GM19468 (cell line): ENCODE measurements at regions not wholly inside any gene's neighbourhood (a gene's known extent, or its start where the extent isn't known, plus 50 kb on each side); places are given as distances from the start of the nearest gene placed in this dataset.

Source experiments
- ATAC-seq: cut with Tn5 transposase; IDR thresholded peaks from one replicate; pipeline ENCODE4 v1.9.1; 2021; ENCODE audit warnings: mild to moderate bottlenecking, moderate library complexity, moderate number of reproducible peaks; ENCODE audit not compliant: unreplicated experiment; ENCODE audit errors: extremely low read depth

DNA sequence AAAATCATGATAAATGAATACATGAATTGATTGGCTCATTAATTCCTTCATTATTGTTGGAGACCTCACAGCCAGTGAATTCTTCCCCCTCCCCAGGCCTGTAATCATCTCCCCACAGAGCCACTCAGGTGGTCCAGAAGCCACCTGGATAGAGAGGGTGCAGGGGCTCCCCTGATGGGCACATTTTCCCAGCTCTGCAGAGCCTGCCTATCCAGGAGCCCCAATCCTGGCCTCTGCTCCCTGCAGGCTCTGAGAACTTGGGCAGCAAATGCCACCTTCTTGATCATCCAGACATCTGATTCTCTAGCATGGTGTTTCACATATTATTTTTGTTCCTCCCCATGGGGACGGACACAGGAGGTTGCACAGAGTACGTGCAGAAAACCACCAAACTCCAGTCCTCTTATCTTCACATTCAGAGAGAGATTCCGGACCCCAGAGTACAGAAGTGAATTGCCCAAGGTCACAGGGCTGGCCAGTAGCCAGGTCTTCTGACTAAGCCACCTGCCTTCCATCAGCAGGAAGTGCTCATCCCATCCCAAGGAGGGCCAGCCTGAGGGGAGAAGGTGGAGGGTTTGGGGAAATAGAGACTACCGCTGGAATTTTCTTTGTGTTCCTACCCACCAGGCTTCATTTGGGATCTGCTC is 348.0 kb downstream of the BUD13 start:
- ATAC-seq = no peak

DNA sequence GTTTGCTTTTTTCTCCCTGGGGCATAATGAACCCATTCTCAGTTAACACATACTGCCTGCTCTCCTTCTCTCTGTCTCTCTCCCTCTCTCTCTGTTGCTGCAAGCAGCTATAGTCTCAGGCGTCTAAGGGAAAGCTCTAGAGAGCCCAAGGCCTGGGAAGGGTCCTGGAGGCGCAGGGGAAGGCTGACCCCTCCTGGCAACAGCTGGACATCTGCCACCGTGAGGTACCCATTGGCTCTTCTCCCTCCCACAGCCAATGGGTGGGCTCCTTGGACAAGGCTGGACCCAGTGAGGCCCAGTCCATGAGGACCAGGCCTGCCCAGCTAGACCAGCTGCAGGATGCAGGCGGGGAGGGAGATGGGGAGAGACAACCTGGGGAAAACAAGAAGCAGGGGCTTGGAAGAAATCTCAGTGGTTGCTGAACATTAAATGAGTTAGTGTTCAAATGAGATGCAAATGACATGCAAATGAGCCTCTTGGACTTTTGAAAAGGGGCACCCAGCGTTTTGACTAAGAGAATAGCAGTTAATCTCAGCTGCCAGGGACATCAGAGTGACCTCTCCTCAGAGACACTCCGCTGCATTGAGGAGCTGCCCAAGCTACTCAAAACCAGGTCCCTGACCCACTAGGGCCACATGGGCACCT is 349.7 kb downstream of the BUD13 start:
- ATAC-seq = no peak

DNA sequence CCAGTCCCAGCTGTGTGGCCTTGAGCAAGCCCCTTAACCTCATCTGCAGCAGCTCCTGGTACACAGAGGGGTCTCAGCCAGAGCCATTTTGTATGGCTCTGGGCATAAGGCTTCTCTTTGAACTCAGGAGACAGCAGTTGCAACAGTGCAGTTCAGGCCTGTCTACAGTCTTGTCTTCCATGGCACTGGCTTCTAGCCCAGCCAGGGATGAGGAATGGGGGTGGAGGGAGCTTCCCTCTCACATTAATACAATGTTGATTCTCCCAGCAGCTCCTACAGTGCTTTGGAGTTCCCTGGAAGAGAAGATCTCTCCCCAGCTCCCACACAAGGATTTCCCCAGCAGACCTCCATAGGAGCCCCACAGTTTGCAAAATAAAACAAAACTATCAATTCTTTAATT is 350.2 kb downstream of the BUD13 start:
- no peak for ATAC-seq

DNA sequence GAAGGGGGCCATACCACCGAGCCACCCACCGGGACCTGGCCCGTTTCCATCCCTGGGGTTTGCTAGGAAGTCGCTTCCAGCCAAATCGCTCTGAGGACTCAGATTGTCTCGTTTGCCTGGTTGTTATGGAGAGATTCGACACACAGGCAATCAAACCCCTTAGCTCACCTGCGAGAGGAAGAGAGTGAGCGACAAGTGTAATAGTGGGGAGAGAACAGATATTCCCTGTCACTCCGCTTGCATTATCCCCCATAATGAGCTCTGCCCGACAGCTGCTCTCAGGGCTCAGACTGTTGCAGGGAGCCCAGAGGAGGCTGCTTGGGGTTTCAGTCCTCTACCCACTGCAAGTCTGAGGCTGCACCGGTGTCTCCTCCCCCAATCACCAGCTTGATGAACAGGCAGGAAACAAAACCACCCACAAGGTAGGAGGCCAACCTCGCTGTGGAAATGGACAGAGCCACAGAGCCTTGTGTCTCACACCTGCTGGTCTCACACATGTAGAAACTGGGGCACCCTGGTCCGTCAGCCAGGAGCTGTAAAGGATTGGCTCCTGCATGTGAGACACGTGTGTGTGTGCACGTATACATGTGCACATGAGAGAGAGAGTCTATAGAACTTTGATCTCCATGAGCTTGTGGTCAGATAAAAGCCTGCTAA is 351.1 kb downstream of the BUD13 start:
- ATAC-seq = no peak

DNA sequence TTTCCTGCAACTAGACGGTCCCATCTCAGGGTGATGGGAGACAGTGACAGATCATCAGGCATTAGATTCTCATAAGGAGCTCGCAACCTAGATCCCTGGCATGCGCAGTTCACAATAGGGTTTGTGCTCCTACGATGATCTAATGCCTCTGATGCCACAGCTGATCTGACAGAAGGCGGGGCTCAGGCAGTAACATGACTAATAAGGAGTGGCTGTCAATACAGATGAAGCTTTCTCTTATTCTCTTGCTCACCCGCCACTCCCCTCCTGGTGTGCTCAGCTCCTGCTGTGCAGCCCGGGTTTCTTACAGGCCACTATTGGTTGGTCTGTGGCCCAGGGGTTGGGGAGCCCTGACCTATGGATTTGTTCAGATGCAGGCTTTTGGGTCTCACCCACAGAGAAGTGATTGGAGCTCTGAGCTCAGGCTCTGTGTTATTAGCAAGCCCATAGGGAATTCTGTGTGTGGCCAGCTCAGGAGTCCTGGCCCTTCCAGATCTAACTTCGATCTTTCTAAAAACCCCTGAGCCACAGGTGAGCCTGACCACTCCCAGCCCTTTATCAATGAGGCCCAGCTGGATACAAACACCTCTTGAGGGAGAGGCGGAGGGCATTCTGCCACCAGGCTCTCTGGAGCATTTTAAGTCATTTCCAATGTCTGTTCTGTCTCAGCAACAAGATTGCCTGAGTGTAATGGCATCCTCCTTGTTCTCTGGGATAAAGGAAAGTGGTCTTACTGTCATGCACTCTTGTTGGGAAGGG is 351.8 kb downstream of the BUD13 start:
- no peak for ATAC-seq

DNA sequence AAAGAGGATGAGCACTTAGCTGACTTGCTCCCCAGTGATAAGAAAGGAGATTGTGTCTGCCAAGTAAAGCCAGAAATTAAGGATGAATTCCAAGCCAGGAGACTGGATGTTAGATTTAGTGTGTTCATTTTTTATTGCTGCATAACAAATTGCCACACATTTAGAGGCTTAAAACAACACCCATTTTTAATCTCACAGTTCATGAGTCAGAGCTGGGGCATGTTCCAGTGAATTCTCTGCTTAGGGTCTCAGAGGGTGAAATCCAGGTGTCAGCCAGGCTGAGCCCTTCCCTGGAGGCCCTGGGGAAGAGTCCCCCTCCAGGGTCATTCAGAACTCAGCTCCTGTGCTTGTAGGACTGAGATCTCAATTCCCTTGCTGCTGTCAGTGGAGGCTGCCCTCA is 352.8 kb downstream of the BUD13 start:
- no peak for ATAC-seq

DNA sequence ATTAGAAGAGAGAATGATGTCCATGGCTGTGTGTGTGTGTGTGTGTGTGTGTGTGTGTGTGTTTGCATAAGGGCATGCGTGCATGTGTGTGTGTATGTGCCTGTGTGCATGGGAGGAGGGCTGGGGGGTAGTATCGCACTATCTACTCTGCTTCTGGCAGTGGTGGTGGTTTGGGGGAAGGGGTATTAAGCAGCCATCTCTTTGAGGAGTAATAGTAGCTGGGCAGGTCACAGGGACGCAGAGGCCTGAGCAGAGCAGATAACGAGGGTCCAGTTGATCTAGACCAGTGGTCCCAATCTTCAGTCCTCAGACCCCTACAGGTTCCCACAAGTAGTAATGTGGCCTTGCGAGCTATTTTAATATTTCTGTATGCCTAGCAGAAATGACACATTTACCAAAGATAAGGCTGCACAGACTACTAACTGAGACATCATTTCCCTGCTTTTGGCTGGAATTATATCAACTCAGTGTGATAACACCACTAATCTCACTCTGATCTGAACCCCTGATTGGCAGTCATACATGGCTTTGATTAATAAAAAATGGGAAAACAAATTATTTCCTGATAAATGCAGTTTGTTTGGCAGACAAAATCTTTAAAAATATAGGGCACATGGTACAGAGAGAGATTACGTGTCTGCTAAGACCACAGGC is 354.3 kb downstream of the BUD13 start:
- ATAC-seq = no peak

DNA sequence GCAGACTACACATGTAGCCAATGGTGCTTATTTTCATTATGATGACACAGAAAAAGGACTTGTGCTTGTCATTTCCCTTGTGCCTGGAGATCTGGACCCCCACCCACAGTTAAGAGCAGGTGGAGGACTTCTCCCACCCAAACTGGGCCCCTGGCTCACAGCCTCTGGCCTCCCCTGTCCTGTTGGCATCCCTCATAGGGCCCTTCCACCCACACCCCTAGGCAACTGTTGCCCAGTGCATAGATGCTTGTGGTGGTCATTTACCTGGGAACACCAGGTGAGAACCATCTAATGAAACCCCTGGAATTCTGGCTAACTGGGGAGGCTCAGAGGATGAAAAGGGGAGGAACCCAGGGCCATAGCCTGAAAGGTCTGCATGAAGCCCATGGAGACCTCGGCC is 355.9 kb downstream of the BUD13 start:
- no peak for ATAC-seq

DNA sequence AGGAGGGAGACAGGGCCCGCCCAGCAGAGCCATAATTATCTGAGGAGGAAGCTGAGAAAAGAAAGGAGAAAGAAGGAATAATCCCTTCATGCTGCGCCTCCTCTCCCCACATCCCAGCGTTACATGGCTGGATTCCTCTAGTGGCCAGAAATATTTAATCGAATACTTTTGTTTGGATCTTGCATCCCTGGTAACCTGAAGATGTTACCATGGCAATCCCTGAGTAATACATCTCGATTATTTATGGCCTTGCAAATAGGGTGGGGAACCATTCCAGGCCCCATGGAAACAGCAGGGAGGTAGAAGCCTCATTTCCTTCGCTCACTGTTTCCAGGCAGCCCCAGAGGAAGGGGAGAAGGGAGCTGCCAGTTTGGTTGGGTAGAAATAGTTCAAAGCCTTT is 357.7 kb downstream of the BUD13 start:
- ATAC-seq = no peak

DNA sequence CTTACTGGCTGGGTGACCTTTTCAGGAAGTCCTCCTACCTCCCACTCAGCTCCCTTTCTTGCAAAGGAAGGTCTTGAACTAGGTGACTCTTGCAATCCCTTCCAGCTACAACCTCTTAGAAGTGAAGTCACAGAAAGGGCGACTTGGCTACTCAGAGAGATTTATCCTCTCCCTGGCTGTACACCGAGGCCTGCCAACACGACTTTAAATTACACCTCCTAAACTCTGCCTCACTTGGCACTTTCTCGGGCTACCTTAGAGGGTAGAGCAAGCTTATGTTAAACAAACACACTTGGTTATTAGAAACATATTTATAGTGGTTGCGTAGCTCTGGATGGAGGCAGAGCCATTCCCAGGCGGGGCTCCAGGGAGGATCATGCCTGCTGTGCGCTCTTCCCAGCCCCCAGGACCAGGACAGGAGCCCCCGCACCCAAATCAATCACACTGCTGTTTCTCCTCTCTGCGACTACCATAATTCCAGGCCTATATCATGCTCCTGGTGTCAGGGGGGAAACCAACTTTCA is 358.4 kb downstream of the BUD13 start:
- no peak for ATAC-seq

DNA sequence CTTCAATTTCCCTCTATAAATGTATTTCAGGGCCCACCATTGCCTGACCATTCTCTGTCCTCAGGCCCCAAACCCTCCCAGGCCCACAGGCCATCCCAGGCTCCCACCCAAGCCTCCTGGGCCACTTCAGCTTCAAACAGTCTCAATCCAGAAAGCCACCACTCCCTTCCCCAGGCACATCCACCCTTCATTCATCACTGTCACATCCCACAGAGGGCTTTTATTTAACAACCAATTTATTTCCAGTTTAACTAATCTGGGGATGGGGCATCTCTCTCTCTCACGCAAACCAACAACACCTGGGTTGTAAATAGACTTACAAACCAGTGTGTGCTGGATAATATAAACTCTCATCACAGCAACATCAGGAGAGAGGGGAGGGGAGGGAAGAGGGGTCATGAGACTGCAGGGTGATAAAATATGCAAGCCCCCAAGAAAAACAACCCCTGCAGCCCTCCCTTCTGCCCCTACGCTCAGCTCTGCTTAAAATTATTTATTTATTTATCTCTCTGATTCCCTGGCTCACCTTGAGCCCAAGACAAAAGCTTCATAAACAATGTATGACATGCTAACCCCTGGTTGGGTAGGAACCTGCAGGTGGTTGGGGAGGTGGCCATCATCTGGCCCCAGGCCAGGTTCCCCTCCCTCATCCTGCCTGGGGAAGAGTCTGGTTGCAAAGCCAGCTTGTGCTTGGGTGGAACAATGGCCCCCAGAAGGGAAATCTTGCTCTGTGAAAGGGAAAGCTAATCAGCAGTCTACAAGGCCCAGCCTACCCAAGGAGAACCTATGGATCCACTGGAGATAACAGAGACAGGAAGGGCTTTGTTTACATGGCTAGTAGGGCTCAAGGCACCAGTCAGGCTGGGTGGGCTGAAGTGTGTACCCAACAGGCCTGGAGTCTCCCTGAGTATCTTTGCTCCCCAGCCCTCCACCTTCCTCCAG is 359.2 kb downstream of the BUD13 start:
- ATAC-seq = no peak

DNA sequence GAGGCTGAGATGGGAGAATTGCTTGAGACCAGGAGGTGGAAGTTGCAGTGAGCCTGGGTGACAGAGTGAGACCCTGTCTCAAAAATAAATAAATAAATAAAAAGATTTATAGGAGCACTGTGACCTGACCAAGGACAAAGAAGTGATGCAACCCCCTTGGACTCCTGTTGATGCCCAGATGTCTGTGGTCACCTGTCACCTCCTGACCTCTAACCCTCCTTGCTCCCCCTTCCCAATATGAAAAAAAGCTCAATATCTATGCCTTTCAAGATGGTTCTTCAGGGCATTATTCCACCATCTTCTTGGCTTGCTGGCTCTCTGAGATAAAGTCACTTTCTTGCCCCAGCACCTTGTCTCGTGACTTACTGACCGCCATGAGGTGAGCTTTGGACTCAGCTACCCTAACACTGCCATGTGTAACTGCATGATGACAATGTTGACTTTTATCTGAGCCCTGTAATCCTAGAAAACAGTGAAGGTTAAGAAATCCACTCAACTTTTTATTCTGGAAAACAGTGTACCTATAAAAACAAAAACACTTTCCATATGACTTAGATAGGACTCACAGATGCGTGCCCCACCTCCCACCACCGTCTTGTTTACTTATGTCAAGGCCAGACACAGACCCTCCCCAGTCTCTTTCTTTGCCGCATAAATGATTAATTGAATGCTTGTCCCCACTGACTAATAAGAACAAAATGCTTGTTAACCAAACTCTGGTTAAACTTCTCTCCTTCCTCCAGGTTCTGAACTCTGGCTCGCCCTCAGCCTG is 360.5 kb downstream of the BUD13 start:
- ATAC-seq = no peak

DNA sequence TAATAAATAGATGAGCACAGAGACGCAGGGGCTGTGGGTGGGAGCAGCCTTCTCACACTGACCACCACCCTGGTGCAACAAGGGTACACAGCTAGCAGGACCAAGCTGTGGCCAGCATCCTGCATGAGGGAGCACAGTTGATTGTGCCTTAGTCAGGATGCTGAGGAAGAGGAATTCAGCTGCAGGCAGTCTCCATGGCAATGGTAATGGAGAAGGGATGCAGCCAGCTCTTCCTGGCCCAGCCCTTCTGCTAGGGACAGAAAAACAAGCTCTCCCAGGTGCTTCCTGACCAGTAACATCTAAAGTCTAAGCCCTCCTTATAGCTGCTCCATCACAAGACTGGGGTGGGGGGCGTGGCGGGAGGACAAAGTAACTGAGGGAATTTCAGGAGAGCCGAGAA is 363.5 kb downstream of the BUD13 start:
- ATAC-seq = no peak

DNA sequence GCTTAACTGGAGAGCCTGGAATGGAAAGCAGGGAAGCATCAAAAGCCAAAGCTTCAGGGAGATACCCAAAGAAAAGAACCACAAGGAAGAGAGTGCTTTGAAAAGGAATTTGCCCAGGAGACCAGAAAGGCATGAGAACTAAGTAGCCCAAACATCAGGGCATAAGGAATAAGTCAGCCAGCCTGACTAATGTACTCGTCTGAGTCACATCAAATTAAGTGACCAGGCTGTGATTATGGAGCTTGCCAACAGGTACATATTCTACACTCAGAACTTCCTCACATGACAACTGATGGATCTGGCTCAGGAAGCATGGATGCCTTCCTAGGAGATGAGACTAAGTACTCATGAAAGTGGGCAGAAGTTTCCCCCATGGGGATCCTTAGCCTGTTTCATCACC is 366.7 kb downstream of the BUD13 start:
- ATAC-seq = no peak

DNA sequence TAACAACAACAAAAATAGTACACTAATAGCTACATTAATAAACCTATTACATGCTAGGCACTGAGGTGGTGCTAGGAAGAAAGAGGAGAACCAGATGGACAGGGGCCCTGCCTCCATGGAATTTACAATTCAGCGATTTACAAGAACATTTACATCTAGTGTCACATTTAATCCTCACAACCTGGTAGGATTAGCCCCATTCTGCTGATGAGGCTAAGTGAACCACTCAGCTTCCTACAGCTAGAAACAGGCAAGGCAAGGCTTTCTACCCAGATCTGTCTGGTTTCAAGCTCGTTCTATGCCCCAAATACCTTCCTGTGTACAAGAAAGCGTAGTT is 368.4 kb downstream of the BUD13 start:
- no peak for ATAC-seq

DNA sequence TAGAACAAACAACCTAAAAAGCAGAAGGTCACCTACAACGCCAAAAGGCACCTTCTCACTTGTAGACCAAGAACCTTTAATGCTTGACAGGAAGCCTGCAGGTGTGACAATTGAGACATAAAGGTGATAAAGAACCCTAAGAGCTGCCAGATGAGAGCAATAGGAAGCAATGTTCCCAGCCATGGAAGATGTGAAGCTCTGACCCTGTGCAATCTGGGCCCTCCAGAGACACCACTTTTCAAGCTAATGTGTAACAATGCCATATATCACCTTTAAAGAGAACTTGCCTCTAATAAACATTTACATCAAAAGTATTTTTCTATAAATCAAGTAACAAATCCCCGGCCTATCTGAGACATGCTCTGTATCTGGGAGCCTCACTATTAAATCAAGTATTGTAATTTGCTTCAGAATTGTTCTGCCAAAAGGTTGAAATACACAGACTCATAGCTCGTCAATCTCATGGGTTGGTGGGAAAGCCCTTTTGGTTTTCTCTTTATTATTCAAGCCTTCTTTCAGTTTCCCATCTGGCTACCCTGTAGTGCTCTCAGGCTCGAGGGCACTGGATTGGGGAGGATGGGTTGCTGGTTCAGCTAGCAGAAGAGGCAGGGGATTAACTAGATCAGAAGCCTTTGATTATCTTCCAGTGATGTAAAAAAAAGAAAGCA is 368.9 kb downstream of the BUD13 start:
- no peak for ATAC-seq

DNA sequence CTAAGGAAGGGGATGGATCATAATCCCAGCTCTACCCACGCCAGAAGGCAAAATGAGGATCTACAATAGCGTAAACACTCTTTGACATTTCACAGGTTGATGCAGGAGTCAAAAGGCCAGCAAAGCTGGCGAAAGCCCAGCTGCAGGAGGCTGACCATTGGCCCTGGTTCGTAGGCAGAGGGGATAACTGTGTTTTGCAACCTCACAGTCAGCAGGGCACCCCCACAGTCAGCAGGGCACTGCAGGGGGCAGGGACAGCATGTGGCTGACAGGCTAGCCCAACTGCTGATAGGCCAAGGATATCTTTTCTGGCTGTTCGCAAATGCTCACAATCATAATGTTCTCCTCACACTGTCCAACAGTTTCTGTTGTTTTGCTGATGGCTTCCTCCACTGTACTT is 372.7 kb downstream of the BUD13 start:
- no peak for ATAC-seq

DNA sequence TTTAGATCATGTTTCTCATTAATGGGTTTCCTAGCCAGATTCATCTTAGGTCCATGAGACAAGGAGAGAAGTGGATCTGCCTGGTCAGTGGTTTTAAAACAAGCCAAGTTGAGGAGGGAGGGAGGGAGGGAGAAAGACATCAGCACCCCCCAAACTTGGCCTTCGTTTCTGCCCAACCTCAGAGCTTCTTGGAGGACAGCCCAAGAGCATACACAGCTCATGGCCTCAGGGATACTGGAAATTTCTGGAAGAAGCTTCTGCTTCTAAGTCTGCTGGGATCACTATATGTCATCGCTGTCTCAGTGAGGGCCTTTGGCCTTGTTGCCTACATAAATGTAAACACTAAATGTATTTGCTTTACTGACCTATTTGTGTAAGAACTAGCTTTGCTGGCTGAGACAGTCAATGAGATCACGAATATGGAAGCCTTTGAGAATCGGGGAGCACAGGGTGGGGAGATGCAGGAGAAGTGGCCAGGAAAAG is 375.1 kb downstream of the BUD13 start:
- no peak for ATAC-seq
